GM13977 (cell line): ENCODE measurements at regions not wholly inside any gene's neighbourhood (a gene's known extent, or its start where the extent isn't known, plus 50 kb on each side); places are given as distances from the start of the nearest gene placed in this dataset.

Experiments used
- DNase-seq: peaks from one replicate; pipeline ENCODE4 v3.0.0; 2012; ENCODE audit warnings: low spot score
- CTCF ChIP-seq: IDR thresholded peaks from 2 replicates; pipeline ENCODE4 v1.5.1; 2012; ENCODE audit warnings: mild to moderate bottlenecking, control low read depth; ENCODE audit not compliant: insufficient read depth; ENCODE audit errors: extremely low read depth, missing control alignments
- in situ Hi-C: fragments of 300-500 bp; cut with MboI; formaldehyde crosslinking; loops from one replicate; pipeline ENCODE4 v1.12.0; 2022; ENCODE audit warnings: low sequenced_read_pairs, low pct_unique_long_range_greater_than_20kb, mixed read lengths, inconsistent platforms; ENCODE audit not compliant: unreplicated experiment

- in situ Hi-C loops: no loop called here
- no peak for TF ChIP-seq CTCF
- no peak for DNase-seq
Observed at GRCh38 chr1:163834778-163835177, 513.0 kb downstream of the NUF2 start.

GRCh38 chr1:163836481-163836880 lies 514.7 kb downstream of the NUF2 start:
- TF ChIP-seq CTCF: no peak
- DNase-seq: no peak
- in situ Hi-C loops: no loop called here

- in situ Hi-C loops: no loop called here
- no peak for DNase-seq
- no peak for TF ChIP-seq CTCF
Observed at GRCh38 chr1:163837206-163837605, 515.5 kb downstream of the NUF2 start.

GRCh38 chr1:163842571-163842970 lies 520.8 kb downstream of the NUF2 start:
- no peak for TF ChIP-seq CTCF
- in situ Hi-C loops: no loop called here

GRCh38 chr1:163844459-163844858 lies 522.7 kb downstream of the NUF2 start:
- in situ Hi-C loops: no loop called here
- TF ChIP-seq CTCF: no peak
- no peak for DNase-seq

More at GRCh38 chr1:163842571-163842970, 520.8 kb downstream of the NUF2 start:
- DNase-seq: no peak

- TF ChIP-seq CTCF: no peak
- no peak for DNase-seq
- in situ Hi-C loops: no loop called here
Observed at GRCh38 chr1:163845279-163845678, 523.5 kb downstream of the NUF2 start.

- in situ Hi-C loops: no loop called here
- no peak for DNase-seq
- TF ChIP-seq CTCF: no peak
Observed at GRCh38 chr1:163863731-163864130, 542.0 kb downstream of the NUF2 start.
